Astrocyte (in vitro differentiated cells and primary cell): ENCODE measurements at regions not wholly inside any gene's neighbourhood (a gene's known extent, or its start where the extent isn't known, plus 50 kb on each side); places are given as distances from the start of the nearest gene placed in this dataset.
A peak's percentile ranks its signal among the peaks of the same experiment; 100 is the strongest.

ENCODE experiments used
- DNase-seq: peaks from one replicate; pipeline ENCODE4 v3.0.0-alpha.2; 2010; ENCODE audit warnings: low read depth
- FAIRE-seq: peaks from 2 replicates; lab custom pipeline; 2011; peaks lifted over from hg19 to GRCh38; lab: Jason Lieb, UNC
- H2AFZ ChIP-seq: 2 replicates; pipeline ENCODE4 v1.6.0; 2012; ENCODE audit warnings: low read depth, low read length, inconsistent platforms
- H3K27ac ChIP-seq: 2 replicates; pipeline ENCODE4 v1.5.1; 2011; ENCODE audit warnings: low read depth, low read length, inconsistent platforms
- H3K27me3 ChIP-seq: 2 replicates; pipeline ENCODE4 v1.6.0; 2011; ENCODE audit warnings: low read length, inconsistent platforms; ENCODE audit not compliant: insufficient read depth
- H3K36me3 ChIP-seq: 2 replicates; pipeline ENCODE4 v1.5.1; 2011; ENCODE audit warnings: low read length, inconsistent platforms; ENCODE audit not compliant: insufficient read depth
- H3K4me1 ChIP-seq: 2 replicates; pipeline ENCODE4 v1.5.1; 2011; ENCODE audit warnings: low read length, inconsistent platforms; ENCODE audit not compliant: insufficient read depth
- H3K4me2 ChIP-seq: 2 replicates; pipeline ENCODE4 v1.6.0; 2012; ENCODE audit warnings: low read length, inconsistent platforms
- H3K4me3 ChIP-seq: 2 replicates; pipeline ENCODE4 v1.5.1; 2011; ENCODE audit warnings: low read depth, mild to moderate bottlenecking, low read length, inconsistent platforms; ENCODE audit not compliant: insufficient read depth
- H3K79me2 ChIP-seq: 2 replicates; pipeline ENCODE4 v1.6.0; 2012; ENCODE audit warnings: mild to moderate bottlenecking, low read length, inconsistent platforms; ENCODE audit not compliant: insufficient read depth
- H3K9ac ChIP-seq: 2 replicates; pipeline ENCODE4 v1.6.0; 2012; ENCODE audit warnings: mild to moderate bottlenecking, low read length, inconsistent platforms
- H3K9me3 ChIP-seq: 2 replicates; pipeline ENCODE4 v1.5.1; 2012; ENCODE audit warnings: low read depth, mild to moderate bottlenecking, low read length, inconsistent platforms; ENCODE audit not compliant: insufficient read depth
- H4K20me1 ChIP-seq: 2 replicates; pipeline ENCODE4 v1.6.0; 2012; ENCODE audit warnings: low read length, inconsistent platforms; ENCODE audit not compliant: insufficient read depth
- H3K27ac Mint-ChIP-seq: one replicate; pipeline ENCODE4 v1.8.0; 2021; ENCODE audit warnings: mild to moderate bottlenecking, mixed read lengths; ENCODE audit not compliant: unreplicated experiment
- H3K27me3 Mint-ChIP-seq: one replicate; pipeline ENCODE4 v1.8.0; 2021; ENCODE audit warnings: low read depth, mixed read lengths; ENCODE audit not compliant: unreplicated experiment
- H3K36me3 Mint-ChIP-seq: one replicate; pipeline ENCODE4 v1.8.0; 2021; ENCODE audit warnings: low read depth, mixed read lengths; ENCODE audit not compliant: unreplicated experiment
- H3K4me1 Mint-ChIP-seq: one replicate; pipeline ENCODE4 v1.8.0; 2021; ENCODE audit warnings: low read depth, mixed read lengths; ENCODE audit not compliant: unreplicated experiment
- H3K4me3 Mint-ChIP-seq: one replicate; pipeline ENCODE4 v1.8.0; 2021; ENCODE audit warnings: mild to moderate bottlenecking, moderate library complexity, mixed read lengths; ENCODE audit not compliant: unreplicated experiment
- H3K9me3 Mint-ChIP-seq: one replicate; pipeline ENCODE4 v1.8.0; 2021; ENCODE audit warnings: mild to moderate bottlenecking, mixed read lengths; ENCODE audit not compliant: unreplicated experiment
- CTCF ChIP-seq: IDR thresholded peaks from 2 replicates; pipeline ENCODE4 v1.5.1; 2011; ENCODE audit warnings: low read depth, mild to moderate bottlenecking, inconsistent platforms, low read length, moderate library complexity; ENCODE audit not compliant: insufficient read depth
- EZH2 ChIP-seq: IDR thresholded peaks from 2 replicates; pipeline ENCODE4 v1.6.1; 2012; ENCODE audit warnings: mild to moderate bottlenecking, low read length, inconsistent platforms; ENCODE audit not compliant: insufficient read depth

- Histone ChIP-seq H3K27ac (no peak overlapping the region), H2AFZ (no peak overlapping the region), H4K20me1 (no peaks in the 10 kb centered on the region), H3K4me1 (no peaks in the 10 kb centered on the region), H3K36me3 (no peaks in the 10 kb centered on the region), H3K9me3 (no peaks in the 10 kb centered on the region), H3K9ac (no peak overlapping the region), H3K4me2 (no peak overlapping the region), H3K27me3 (no peaks in the 10 kb centered on the region), H3K79me2 (no peaks in the 10 kb centered on the region), H3K4me3 (no peak overlapping the region)
- TF ChIP-seq EZH2 (no peak), CTCF (no peak)
- DNase-seq, result no peak
- Mint-ChIP-seq H3K27me3 (no peaks in the 10 kb centered on the region), H3K4me3 (no peak overlapping the region), H3K27ac (no peak overlapping the region), H3K36me3 (no peaks in the 10 kb centered on the region), H3K4me1 (peaks cover 5% of the 10 kb centered on the region), H3K9me3 (no peaks in the 10 kb centered on the region)
- no peak for FAIRE-seq
These were observed 329.9 kb upstream of the SLC7A11 start for GRCh38 chr4:138572007-138572406.

- FAIRE-seq, result no peak
These were observed 325.5 kb upstream of the SLC7A11 start for GRCh38 chr4:138567696-138568095.

More at GRCh38 chr4:138567696-138568095, 325.5 kb upstream of the SLC7A11 start:
- H2AFZ ChIP-seq, result no peak overlapping the region
- no peak for TF ChIP-seq CTCF
- TF ChIP-seq EZH2, result no peak
- peaks cover 4% of the 10 kb centered on the region for H3K4me1 ChIP-seq
- H4K20me1 ChIP-seq, result no peaks in the 10 kb centered on the region
- no peaks in the 10 kb centered on the region for H3K36me3 Mint-ChIP-seq
- no peaks in the 10 kb centered on the region for H3K27me3 ChIP-seq
- no peak overlapping the region for H3K9ac ChIP-seq
- H3K9me3 Mint-ChIP-seq, result no peaks in the 10 kb centered on the region
- no peaks in the 10 kb centered on the region for H3K36me3 ChIP-seq
- DNase-seq, result peak; percentile 72
- no peak overlapping the region for H3K4me3 Mint-ChIP-seq
- no peaks in the 10 kb centered on the region for H3K27me3 Mint-ChIP-seq
- H3K4me2 ChIP-seq, result no peak overlapping the region
- peaks cover 12% of the 10 kb centered on the region for H3K4me1 Mint-ChIP-seq
- H3K79me2 ChIP-seq, result no peaks in the 10 kb centered on the region
- H3K27ac ChIP-seq, result no peak overlapping the region
- H3K27ac Mint-ChIP-seq, result peak overlapping the region; percentile 49
- H3K4me3 ChIP-seq, result no peak overlapping the region
- H3K9me3 ChIP-seq, result no peaks in the 10 kb centered on the region
